Vagina (tissue), 2 donors: ENCODE measurements at regions not wholly inside any gene's neighbourhood (a gene's known extent, or its start where the extent isn't known, plus 50 kb on each side); places are given as distances from the start of the nearest gene placed in this dataset.

ENCODE experiments used
- POLR2AphosphoS5 ChIP-seq, 2 donors: sonication (generic); formaldehyde crosslinking; IDR thresholded peaks; one replicate each; pipeline ENCODE4 v1.9.0; 2017; ENCODE audit warnings: antibody characterized with exemption in 2 of 2, mild to moderate bottlenecking in 2 of 2, low read depth in 1 of 2; ENCODE audit not compliant: insufficient read depth in 1 of 2
- TF ChIP-seq, protein P1 (sequence below), 3 experiments: fragments of 450-650 bp in 2 of 3; fragments of 200-600 bp in 1 of 3; sonication (generic) in 1 of 3; IDR thresholded peaks; one replicate each; pipeline ENCODE4 v1.5.1; 2017 to 2019; ENCODE audit warnings: antibody characterized with exemption in 3 of 3, mild to moderate bottlenecking in 2 of 3, moderate library complexity in 2 of 3

DNA sequence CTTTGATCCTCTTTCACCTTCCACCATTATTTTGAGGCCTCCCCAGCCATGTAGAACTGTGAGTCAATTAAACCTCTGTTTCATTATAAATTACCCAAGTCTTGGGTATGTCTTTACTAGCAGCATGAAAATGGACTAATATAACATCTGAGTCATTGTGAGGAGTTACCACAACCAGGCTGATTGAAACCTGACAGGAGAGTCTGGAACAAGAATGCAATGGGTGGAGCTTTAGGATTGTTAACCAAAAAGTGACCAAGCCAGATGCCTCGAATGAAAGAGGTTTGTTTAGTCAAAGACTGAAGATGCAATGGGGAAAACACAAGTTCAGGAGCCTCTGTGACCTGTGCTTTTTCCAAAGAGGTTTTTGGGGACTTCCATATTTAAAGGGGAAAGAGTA lies 659.0 kb downstream of the SLITRK6 start:
- TF ChIP-seq, protein P1, sequence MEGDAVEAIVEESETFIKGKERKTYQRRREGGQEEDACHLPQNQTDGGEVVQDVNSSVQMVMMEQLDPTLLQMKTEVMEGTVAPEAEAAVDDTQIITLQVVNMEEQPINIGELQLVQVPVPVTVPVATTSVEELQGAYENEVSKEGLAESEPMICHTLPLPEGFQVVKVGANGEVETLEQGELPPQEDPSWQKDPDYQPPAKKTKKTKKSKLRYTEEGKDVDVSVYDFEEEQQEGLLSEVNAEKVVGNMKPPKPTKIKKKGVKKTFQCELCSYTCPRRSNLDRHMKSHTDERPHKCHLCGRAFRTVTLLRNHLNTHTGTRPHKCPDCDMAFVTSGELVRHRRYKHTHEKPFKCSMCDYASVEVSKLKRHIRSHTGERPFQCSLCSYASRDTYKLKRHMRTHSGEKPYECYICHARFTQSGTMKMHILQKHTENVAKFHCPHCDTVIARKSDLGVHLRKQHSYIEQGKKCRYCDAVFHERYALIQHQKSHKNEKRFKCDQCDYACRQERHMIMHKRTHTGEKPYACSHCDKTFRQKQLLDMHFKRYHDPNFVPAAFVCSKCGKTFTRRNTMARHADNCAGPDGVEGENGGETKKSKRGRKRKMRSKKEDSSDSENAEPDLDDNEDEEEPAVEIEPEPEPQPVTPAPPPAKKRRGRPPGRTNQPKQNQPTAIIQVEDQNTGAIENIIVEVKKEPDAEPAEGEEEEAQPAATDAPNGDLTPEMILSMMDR (IDR thresholded peaks at IDR 0.05) = no peak
- no peak for TF ChIP-seq POLR2AphosphoS5 (IDR thresholded peaks at IDR 0.05; ENCODE audit: insufficient read depth in 1 of 2, low read depth in 1 of 2)
